GM12878 (cell line): ENCODE measurements at regions not wholly inside any gene's neighbourhood (a gene's known extent, or its start where the extent isn't known, plus 50 kb on each side); places are given as distances from the start of the nearest gene placed in this dataset.
"Not testable (repeated sequence)": the region's sequence is repeated elsewhere in the genome, so short reads cannot be mapped to it uniquely, and the experiment has no call there.

Experiments
- ATAC-seq: fragments of 200-7000 bp; cut with Tn5 transposase; 3 replicates; pipeline ENCODE4 v1.9.1; 2020; ENCODE audit warnings: mild to moderate bottlenecking, moderate library complexity
- BruUV-seq: library from RNA; stranded (reverse); fragments of 400-500 nt; replicated peaks from 2 replicates; lab custom pipeline; 2021; lab: Mats Ljungman, UMichigan
- CTCF ChIA-PET: fragments of 300-600 bp; sonication (Branson Sonifier 250); formaldehyde crosslinking; extraction: SDS; loops from one replicate; lab custom pipeline; 2021; ENCODE audit warnings: inconsistent platforms; lab: Yijun Ruan, JAX
- POLR2A ChIA-PET: fragments of 350-600 bp; formaldehyde crosslinking; extraction: SDS; loops from one replicate; lab custom pipeline; 2021; ENCODE audit warnings: inconsistent platforms; lab: Charles Lee
- RAD21 ChIA-PET: fragments of 300-600 bp; sonication (Branson Sonifier 250); formaldehyde crosslinking; loops from one replicate; lab custom pipeline; 2023; ENCODE audit warnings: antibody characterized with exemption; ENCODE audit not compliant: unreplicated experiment; lab: Charles Lee
- SMC1A ChIA-PET: fragments of 300-600 bp; sonication (Branson Sonifier 250); formaldehyde crosslinking; loops from one replicate; lab custom pipeline; 2023; ENCODE audit not compliant: unreplicated experiment, uncharacterized antibody; lab: Charles Lee
- DNase-seq: peaks from one replicate; pipeline ENCODE4 v3.0.0-alpha.2; 2011; ENCODE audit warnings: low read depth, low spot score
- FAIRE-seq: peaks from 3 replicates; lab custom pipeline; 2011; peaks lifted over from hg19 to GRCh38; lab: Jason Lieb, UNC
- H2AFZ ChIP-seq: 2 replicates; pipeline ENCODE4 v1.6.0; 2011; ENCODE audit warnings: low read depth, low read length, control low read depth; ENCODE audit not compliant: control insufficient read depth
- H3K27ac ChIP-seq: 2 replicates; pipeline ENCODE4 v1.5.1; 2011; ENCODE audit warnings: control low read depth; ENCODE audit not compliant: control insufficient read depth, insufficient read depth
- H3K27me3 ChIP-seq, 2 experiments: replicated peaks in 1 of 2; 2 replicates each; pipeline versions ENCODE4 v1.6.0 to v1.6.1; 2011; ENCODE audit warnings: low read length in 1 of 2; ENCODE audit not compliant: control insufficient read depth in 2 of 2, insufficient read depth in 2 of 2
- H3K36me3 ChIP-seq, 2 experiments: 2 replicates each; pipeline ENCODE4 v1.5.1; 2011; ENCODE audit warnings: low read length in 1 of 2; ENCODE audit not compliant: control insufficient read depth in 2 of 2, insufficient read depth in 2 of 2
- H3K4me1 ChIP-seq: 2 replicates; pipeline ENCODE4 v1.6.1; 2011; ENCODE audit warnings: mild to moderate bottlenecking, low read length, moderate library complexity, mixed read lengths; ENCODE audit not compliant: control insufficient read depth, insufficient read depth
- H3K4me2 ChIP-seq: 2 replicates; pipeline ENCODE4 v1.6.0; 2011; ENCODE audit warnings: control low read depth; ENCODE audit not compliant: control insufficient read depth, insufficient read depth
- H3K4me3 ChIP-seq: fragments of 200-600 bp; sonication (generic); 2 replicates; pipeline ENCODE4 v1.5.1; 2016
- H3K79me2 ChIP-seq: 2 replicates; pipeline ENCODE4 v1.6.0; 2011; ENCODE audit warnings: low read length; ENCODE audit not compliant: control insufficient read depth, insufficient read depth
- H3K9ac ChIP-seq: 2 replicates; pipeline ENCODE4 v1.8.0; 2011; ENCODE audit warnings: low read length, control low read depth, mixed read lengths; ENCODE audit not compliant: control insufficient read depth, insufficient read depth
- H3K9me3 ChIP-seq: replicated peaks from 3 replicates; pipeline ENCODE4 v1.5.1; 2011; ENCODE audit warnings: mild to moderate bottlenecking, low read length; ENCODE audit not compliant: control insufficient read depth, insufficient read depth
- H4K20me1 ChIP-seq: 2 replicates; pipeline ENCODE4 v1.6.0; 2011; ENCODE audit not compliant: control insufficient read depth, insufficient read depth
- CTCF ChIP-seq, 3 experiments: IDR thresholded peaks in 2 of 3; conservative IDR thresholded peaks in 1 of 3; 2 replicates each; pipeline ENCODE4 v1.5.1; 2011; ENCODE audit warnings: low read depth in 3 of 3, low read length in 3 of 3, mild to moderate bottlenecking in 3 of 3, control low read depth in 2 of 3, moderate library complexity in 2 of 3, inconsistent platforms in 1 of 3, mixed read lengths in 1 of 3; ENCODE audit not compliant: control insufficient read depth in 2 of 3, insufficient read depth in 1 of 3; ENCODE audit errors: extremely low read depth in 1 of 3
- EP300 ChIP-seq, 2 experiments: fragments of 150-350 bp in 1 of 2; IDR thresholded peaks; 2 replicates each; pipeline ENCODE4 v1.6.1; 2011 to 2012; ENCODE audit warnings: low read depth in 2 of 2, low read length in 2 of 2, borderline replicate concordance in 1 of 2, improper control_type of control experiment in 1 of 2, inconsistent platforms in 1 of 2; ENCODE audit not compliant: control insufficient read depth in 1 of 2
- ZBTB33 ChIP-seq: fragments of 450-650 bp; IDR thresholded peaks from 2 replicates; pipeline ENCODE4 v1.6.1; 2017; ENCODE audit warnings: mild to moderate bottlenecking
- WGBS: methylation state at CpG from one replicate; pipeline ENCODE4 v1.1.6; 2016; ENCODE audit warnings: low lambda C conversion rate; ENCODE audit not compliant: insufficient replicate concordance, insufficient coverage; ENCODE audit errors: missing lambda C conversion rate; 5-methylcytosine and 5-hydroxymethylcytosine counted together
- in situ Hi-C: fragments of 300-500 bp; cut with MboI; formaldehyde crosslinking; loops from 9 replicates; pipeline ENCODE4 v1.14.3; 2018; ENCODE audit warnings: mixed read lengths
- intact Hi-C: fragments of 100-400 bp; cut with micrococcal nuclease; formaldehyde crosslinking; loops from one replicate; pipeline ENCODE4 v1.14.2; 2022; ENCODE audit not compliant: unreplicated experiment

GRCh38 chr10:109762555-109762954 is 160.8 kb downstream of the XPNPEP1 start (continued):
- TF ChIP-seq ZBTB33 (no peak), EP300 (IDR thresholded peaks at IDR 0.05; ENCODE audit: borderline replicate concordance in 1 of 2, control insufficient read depth in 1 of 2, low read depth in 2 of 2, low read length in 2 of 2) (no peak)

- ATAC-seq, POLR2A ChIA-PET: not testable (repeated sequence)
Observed at GRCh38 chr10:109757670-109758069, 165.6 kb downstream of the XPNPEP1 start.

More at GRCh38 chr10:109757670-109758069, 165.6 kb downstream of the XPNPEP1 start:
- CTCF ChIA-PET = interaction anchor here (0.9 kb wide), 1 partner anchor 16 kb away, joined by 4 read pairs; no protein-coding TSS in a partner anchor
- H4K20me1 ChIP-seq, H3K27ac ChIP-seq, H3K9ac ChIP-seq, intact Hi-C loops, H3K4me2 ChIP-seq, H3K27me3 ChIP-seq, H3K9me3 ChIP-seq, DNase-seq, BruUV-seq, H3K4me3 ChIP-seq, H2AFZ ChIP-seq, RAD21 ChIA-PET, in situ Hi-C loops, SMC1A ChIA-PET, H3K36me3 ChIP-seq, H3K79me2 ChIP-seq, H3K4me1 ChIP-seq, FAIRE-seq: not testable (repeated sequence)
- TF ChIP-seq CTCF (IDR thresholded peaks at IDR 0.05 in 2 of 3, conservative IDR thresholded peaks at IDR 0.05 in 1 of 3; ENCODE audit: control insufficient read depth in 2 of 3, extremely low read depth in 1 of 3, insufficient read depth in 1 of 3, low read depth in 3 of 3, low read length in 3 of 3) = 0 out of 6 replicates have a peak, but pooled peaks of 2 of the 3 experiments have one; percentile 4 to 7
- WGBS = 20% methylated on average over 6 of the region's 6 CpGs
